HG03196 (cell line): ENCODE measurements at regions not wholly inside any gene's neighbourhood (a gene's known extent, or its start where the extent isn't known, plus 50 kb on each side); places are given as distances from the start of the nearest gene placed in this dataset.
"Not testable (repeated sequence)": the region's sequence is repeated elsewhere in the genome, so short reads cannot be mapped to it uniquely, and the experiment has no call there.

ENCODE experiments used
- ATAC-seq: cut with Tn5 transposase; IDR thresholded peaks from one replicate; pipeline ENCODE4 v1.9.1; 2021; ENCODE audit not compliant: unreplicated experiment

- no peak for ATAC-seq
Observed at GRCh38 chr14:71355324-71356201, 448.3 kb downstream of the PCNX1 start.

- ATAC-seq: no peak
Observed at GRCh38 chr14:71358209-71358931, 451.1 kb downstream of the PCNX1 start.

- ATAC-seq: not testable (repeated sequence)
Observed at GRCh38 chr14:71358932-71359421, 451.7 kb downstream of the PCNX1 start.

GRCh38 chr14:71359823-71360222, 452.6 kb downstream of the PCNX1 start:
- ATAC-seq: no peak

- no peak for ATAC-seq
Observed at GRCh38 chr14:71361336-71361735, 454.1 kb downstream of the PCNX1 start.

GRCh38 chr14:71361874-71362273, 454.6 kb downstream of the PCNX1 start:
- no peak for ATAC-seq

- no peak for ATAC-seq
Observed at GRCh38 chr14:71362282-71362681, 455.0 kb downstream of the PCNX1 start.

- no peak for ATAC-seq
Observed at GRCh38 chr14:71362920-71363584, 455.8 kb downstream of the PCNX1 start.

GRCh38 chr14:71363946-71364925, 457.0 kb downstream of the PCNX1 start:
- no peak for ATAC-seq

- no peak for ATAC-seq
Observed at GRCh38 chr14:71365361-71365760, 458.1 kb downstream of the PCNX1 start.

- no peak for ATAC-seq
Observed at GRCh38 chr14:71366861-71367260, 459.6 kb downstream of the PCNX1 start.

- ATAC-seq: no peak
Observed at GRCh38 chr14:71371711-71372396, 464.6 kb downstream of the PCNX1 start.

GRCh38 chr14:71372411-71372838, 465.2 kb downstream of the PCNX1 start:
- ATAC-seq: no peak

- ATAC-seq: no peak
Observed at GRCh38 chr14:71373773-71374172, 466.5 kb downstream of the PCNX1 start.

GRCh38 chr14:71374989-71375388, 467.7 kb downstream of the PCNX1 start:
- ATAC-seq: no peak

- ATAC-seq: no peak
Observed at GRCh38 chr14:71377099-71377498, 469.8 kb downstream of the PCNX1 start.

GRCh38 chr14:71380271-71380670, 473.0 kb downstream of the PCNX1 start:
- ATAC-seq: no peak

- ATAC-seq: no peak
Observed at GRCh38 chr14:71381814-71382213, 474.6 kb downstream of the PCNX1 start.

GRCh38 chr14:71382315-71382714, 475.1 kb downstream of the PCNX1 start:
- ATAC-seq: no peak

GRCh38 chr14:71383510-71383909, 476.3 kb downstream of the PCNX1 start:
- no peak for ATAC-seq
